ENCODE measurements at regions not wholly inside any gene's neighbourhood (a gene's known extent, or its start where the extent isn't known, plus 50 kb on each side); places are given as distances from the start of the nearest gene placed in this dataset.

GRCh38 chr7:93678185-93678584, 103.7 kb upstream of the CALCR start:
- no peak for TF ChIP-seq CTCF (IDR thresholded peaks at IDR 0.05)
- TF ChIP-seq POLR2A (IDR thresholded peaks at IDR 0.05) = no peak

Measured in ovary (tissue), 3 donors.